H1 (cell line): ENCODE measurements at regions not wholly inside any gene's neighbourhood (a gene's known extent, or its start where the extent isn't known, plus 50 kb on each side); places are given as distances from the start of the nearest gene placed in this dataset.

Source experiments
- CTCF ChIA-PET: fragments of 300-600 bp; sonication (Branson Sonifier 250); formaldehyde crosslinking; loops from one replicate; lab custom pipeline; 2021; ENCODE audit not compliant: partially characterized antibody; lab: Charles Lee
- POLR2A ChIA-PET: fragments of 300-600 bp; sonication (Branson Sonifier 250); formaldehyde crosslinking; loops from one replicate; lab custom pipeline; 2021; ENCODE audit warnings: inconsistent platforms; ENCODE audit not compliant: partially characterized antibody; lab: Charles Lee
- DNase-seq, 2 experiments: peaks; one replicate each; pipeline versions ENCODE4 v3.0.0 to v3.0.0-alpha.2; 2010 to 2022; ENCODE audit warnings: low spot score in 2 of 2, low read depth in 1 of 2, mixed read lengths in 1 of 2
- FAIRE-seq: peaks from 2 replicates; lab custom pipeline; 2011; peaks lifted over from hg19 to GRCh38; lab: Jason Lieb, UNC
- H2AFZ ChIP-seq: 2 replicates; pipeline ENCODE4 v1.8.1; 2012; ENCODE audit warnings: low read length, inconsistent platforms
- H2AK5ac ChIP-seq: 2 replicates; pipeline ENCODE4 v1.6.1; 2013; ENCODE audit warnings: low read depth, low read length
- H2BK120ac ChIP-seq: replicated peaks from 2 replicates; pipeline ENCODE3; 2013; ENCODE audit warnings: low read depth, low read length, inconsistent platforms
- H2BK12ac ChIP-seq: 2 replicates; pipeline ENCODE4 v1.6.1; 2013; ENCODE audit warnings: low read depth, low read length
- H2BK15ac ChIP-seq: 2 replicates; pipeline ENCODE4 v1.6.1; 2013; ENCODE audit warnings: low read length
- H2BK20ac ChIP-seq: 2 replicates; pipeline ENCODE4 v1.6.1; 2013; ENCODE audit warnings: low read length
- H2BK5ac ChIP-seq: 2 replicates; pipeline ENCODE4 v1.6.1; 2013; ENCODE audit warnings: low read depth, low read length
- H3K14ac ChIP-seq: 2 replicates; pipeline ENCODE4 v1.6.1; 2013; ENCODE audit warnings: inconsistent platforms; ENCODE audit not compliant: insufficient read length
- H3K18ac ChIP-seq: 2 replicates; pipeline ENCODE4 v1.6.1; 2013; ENCODE audit warnings: low read length; ENCODE audit errors: extremely low read depth
- H3K23ac ChIP-seq: 2 replicates; pipeline ENCODE4 v1.6.1; 2013; ENCODE audit warnings: inconsistent platforms; ENCODE audit not compliant: insufficient read length
- H3K23me2 ChIP-seq: 2 replicates; pipeline ENCODE4 v1.6.1; 2013; ENCODE audit warnings: low read depth, low read length
- H3K27ac ChIP-seq: 2 replicates; pipeline ENCODE4 v1.6.1; 2011; ENCODE audit warnings: low read depth, low read length, inconsistent platforms
- H3K27me3 ChIP-seq, 4 experiments: replicated peaks in 1 of 4; 1 replicate in 1 of 4; 2 replicates in 3 of 4; pipeline versions ENCODE4 v1.6.1 to v1.8.1; 2011 to 2013; ENCODE audit warnings: low read length in 3 of 4, mild to moderate bottlenecking in 3 of 4, inconsistent platforms in 2 of 4, mixed read lengths in 2 of 4, moderate library complexity in 1 of 4; ENCODE audit not compliant: control insufficient read depth in 3 of 4, insufficient read depth in 3 of 4; ENCODE audit errors: extremely low read depth in 1 of 4
- H3K36me3 ChIP-seq, 4 experiments: 2 replicates each; pipeline versions ENCODE4 v1.6.1 to v1.8.1; 2011 to 2013; ENCODE audit warnings: mild to moderate bottlenecking in 4 of 4, low read length in 3 of 4, moderate library complexity in 2 of 4, control low read depth in 1 of 4, inconsistent platforms in 1 of 4; ENCODE audit not compliant: insufficient read depth in 4 of 4, control insufficient read depth in 2 of 4
- H3K4ac ChIP-seq: replicated peaks from 2 replicates; pipeline ENCODE3; 2013; ENCODE audit warnings: low read length, low read depth, mixed read lengths, inconsistent platforms; ENCODE audit not compliant: insufficient read length
- H3K4me1 ChIP-seq, 4 experiments: replicated peaks in 1 of 4; 1 replicate in 1 of 4; 2 replicates in 3 of 4; pipeline versions ENCODE4 v1.6.1 to v1.8.1; 2011 to 2013; ENCODE audit warnings: low read length in 3 of 4, inconsistent platforms in 2 of 4, mixed read lengths in 1 of 4; ENCODE audit not compliant: insufficient read depth in 4 of 4, control insufficient read depth in 3 of 4
- H3K4me2 ChIP-seq, 2 experiments: 2 replicates each; pipeline versions ENCODE4 v1.6.1 to v1.8.1; 2011 to 2013; ENCODE audit warnings: low read depth in 2 of 2, low read length in 2 of 2, control low read depth in 1 of 2, inconsistent platforms in 1 of 2, mild to moderate bottlenecking in 1 of 2; ENCODE audit not compliant: insufficient read depth in 1 of 2
- H3K4me3 ChIP-seq, 4 experiments: fragments of 200-600, 300-600 bp in 1 of 4; sonication (generic), shearing (Covaris generic), sonication (Bioruptor Twin) in 1 of 4; 2 replicates each; pipeline versions ENCODE4 v1.5.1 to v1.8.1; 2011 to 2016; ENCODE audit warnings: low read length in 4 of 4, low read depth in 3 of 4, control low read depth in 2 of 4, inconsistent platforms in 2 of 4, mild to moderate bottlenecking in 2 of 4, mixed read lengths in 1 of 4, moderate library complexity in 1 of 4; ENCODE audit not compliant: insufficient read depth in 2 of 4; ENCODE audit errors: extremely low read depth in 1 of 4
- H3K56ac ChIP-seq: replicated peaks from 2 replicates; pipeline ENCODE3; 2013; ENCODE audit warnings: low read depth, mild to moderate bottlenecking, mixed read lengths, low read length, inconsistent platforms; ENCODE audit not compliant: insufficient read length
- H3K79me1 ChIP-seq: 2 replicates; pipeline ENCODE4 v1.6.1; 2013; ENCODE audit warnings: low read depth, low read length, control low read depth
- H3K79me2 ChIP-seq, 2 experiments: 2 replicates each; pipeline versions ENCODE4 v1.6.1 to v1.8.1; 2012 to 2013; ENCODE audit warnings: low read length in 2 of 2, mild to moderate bottlenecking in 2 of 2, inconsistent platforms in 1 of 2; ENCODE audit not compliant: insufficient read depth in 2 of 2, control insufficient read depth in 1 of 2
- H3K9ac ChIP-seq, 4 experiments: replicated peaks in 1 of 4; 1 replicate in 1 of 4; 2 replicates in 3 of 4; pipeline versions ENCODE4 v1.6.1 to v1.8.1; 2011 to 2013; ENCODE audit warnings: low read depth in 3 of 4, low read length in 3 of 4, control low read depth in 2 of 4, mild to moderate bottlenecking in 2 of 4, moderate library complexity in 2 of 4, inconsistent platforms in 1 of 4; ENCODE audit errors: extremely low read depth in 1 of 4
- H3K9me3 ChIP-seq, 2 experiments: 2 replicates each; pipeline versions ENCODE4 v1.6.1 to v1.8.1; 2012 to 2013; ENCODE audit warnings: mild to moderate bottlenecking in 2 of 2, moderate library complexity in 2 of 2, control low read depth in 1 of 2, inconsistent platforms in 1 of 2, low read depth in 1 of 2, low read length in 1 of 2, mixed read lengths in 1 of 2; ENCODE audit not compliant: insufficient read depth in 2 of 2
- H4K20me1 ChIP-seq, 2 experiments: replicated peaks in 1 of 2; 2 replicates each; pipeline versions ENCODE3 to v1.8.1; 2011 to 2013; ENCODE audit warnings: inconsistent platforms in 2 of 2, low read length in 2 of 2, mild to moderate bottlenecking in 1 of 2; ENCODE audit not compliant: insufficient read depth in 2 of 2, control insufficient read depth in 1 of 2
- H4K5ac ChIP-seq: 2 replicates; pipeline ENCODE4 v1.6.1; 2013; ENCODE audit warnings: low read length, low read depth, mixed read lengths, inconsistent platforms; ENCODE audit not compliant: insufficient read length
- H4K8ac ChIP-seq: 2 replicates; pipeline ENCODE4 v1.8.0; 2013; ENCODE audit warnings: mild to moderate bottlenecking, moderate library complexity, low read length, inconsistent platforms; ENCODE audit not compliant: insufficient read depth; ENCODE audit errors: extremely low read depth
- H4K91ac ChIP-seq: replicated peaks from 2 replicates; pipeline ENCODE3; 2013; ENCODE audit warnings: low read length, mixed read lengths, inconsistent platforms; ENCODE audit not compliant: insufficient read length
- POLR2AphosphoS5 ChIP-seq: IDR thresholded peaks from 2 replicates; pipeline ENCODE4 v1.6.1; 2011; ENCODE audit warnings: low read depth, low read length
- POU5F1 ChIP-seq: IDR thresholded peaks from 2 replicates; pipeline ENCODE4 v1.6.1; 2011; ENCODE audit warnings: low read depth, mild to moderate bottlenecking, low read length, moderate library complexity
- TEAD4 ChIP-seq: IDR thresholded peaks from 2 replicates; pipeline ENCODE4 v1.6.1; 2012; ENCODE audit warnings: low read depth, low read length, inconsistent platforms, mixed read lengths
- WGBS, 2 experiments: shearing (Covaris generic) in 1 of 2; methylation state at CpG; one replicate each; pipeline versions ENCODE4 v1.1.6 to v1.1.7; 2013 to 2015; ENCODE audit warnings: low lambda C conversion rate in 2 of 2, mixed read lengths in 2 of 2, inconsistent platforms in 1 of 2, low coverage in 1 of 2, missing lambda C conversion rate in 1 of 2; ENCODE audit not compliant: insufficient replicate concordance in 2 of 2, insufficient coverage in 1 of 2, insufficient read length in 1 of 2; ENCODE audit errors: extremely low coverage in 1 of 2, missing lambda C conversion rate in 1 of 2; 5-methylcytosine and 5-hydroxymethylcytosine counted together

DNA sequence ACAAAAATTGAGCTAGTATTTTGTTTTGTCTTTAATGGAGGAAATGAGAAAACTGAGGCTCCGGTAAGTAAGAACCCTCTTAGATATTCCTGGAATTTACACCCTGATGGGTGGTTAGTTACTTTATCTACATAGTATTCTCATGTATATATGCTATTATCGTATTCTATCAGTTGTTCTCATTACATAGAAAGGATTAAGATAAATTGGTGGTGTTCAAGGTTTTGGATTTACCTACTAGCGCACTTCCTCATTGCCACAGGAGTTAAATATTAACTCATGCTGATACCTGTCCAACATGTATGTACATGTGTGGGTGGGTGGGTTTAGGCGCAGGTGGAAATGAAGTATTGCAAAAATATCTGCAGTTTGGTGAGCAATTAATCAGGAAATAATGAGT is 61.1 kb upstream of the IFNE start:
- Histone ChIP-seq H3K79me2 (peaks cover 0 to 15% of the 10 kb centered on the region in 2 experiments; a peak in 3 of 4 replicates), H3K23me2 (no peaks in the 10 kb centered on the region), H3K4ac (no peak overlapping the region), H2AFZ (no peak overlapping the region), H2BK15ac (no peak overlapping the region), H4K91ac (no peak overlapping the region), H3K23ac (no peak overlapping the region), H2AK5ac (no peak overlapping the region), H2BK12ac (no peak overlapping the region; the same call in 1 of the 2 replicates), H3K4me1 (no peaks in the 10 kb centered on the region), H4K5ac (no peak overlapping the region), H3K9ac (no peak overlapping the region), H3K18ac (no peak overlapping the region), H3K27me3 (no peaks in the 10 kb centered on the region), H2BK120ac (no peak overlapping the region), H3K4me3 (peak overlapping the region in 1 of 4 experiments; percentile 11; a peak in 1 of 8 replicates), H3K27ac (no peak overlapping the region), H3K36me3 (peaks cover 0 to 3% (median 0%) of the 10 kb centered on the region in 4 experiments; a peak in 1 of 8 replicates), H2BK20ac (no peak overlapping the region), H3K79me1 (no peaks in the 10 kb centered on the region), H3K4me2 (no peak overlapping the region), H3K56ac (no peak overlapping the region), H3K9me3 (peaks cover 0 to 11% of the 10 kb centered on the region in 2 experiments; a peak in 1 of 4 replicates), H3K14ac (no peak overlapping the region), H4K20me1 (no peaks in the 10 kb centered on the region), H2BK5ac (no peak overlapping the region), H4K8ac (no peak overlapping the region)
- ChIA-PET POLR2A (no interaction called here), CTCF (interaction anchor here (2.2 kb wide), 1 partner anchor 16 kb away, joined by 5 read pairs; no protein-coding TSS in a partner anchor)
- FAIRE-seq (no peak), DNase-seq (no peak)
- WGBS, 2 experiments, result 76% methylated on average over 4 of the region's 4 CpGs; no CpG with 5 or more reads in 1 of the 2 experiments
- no peak for TF ChIP-seq POLR2AphosphoS5
- TF ChIP-seq TEAD4, result peak; percentile 64; the same call in 1 of the 2 replicates
- no peak for TF ChIP-seq POU5F1
